ENCODE measurements at regions not wholly inside any gene's neighbourhood (a gene's known extent, or its start where the extent isn't known, plus 50 kb on each side); places are given as distances from the start of the nearest gene placed in this dataset.

GRCh38 chr22:44604455-44604854 is 97.5 kb upstream of the PRR5 start:
- no peaks in the 10 kb centered on the region for H3K4me1 ChIP-seq (ENCODE audit: control insufficient read depth, insufficient read depth, low read length)
- ChIA-PET POLR2A (no interaction called here), CTCF (no interaction called here)
- TF ChIP-seq ZNF777 (tag by site-specific recombination; IDR thresholded peaks at IDR 0.05; ENCODE audit: borderline replicate concordance), result no peak
- 0 out of 2 replicates have a peak, but pooled peaks have one; percentile 14 for TF ChIP-seq ZSCAN4 (tag by site-specific recombination; IDR thresholded peaks at IDR 0.05)
- TF ChIP-seq ZNF37A (tag by site-specific recombination; IDR thresholded peaks at IDR 0.05), result no peak
- no peak for TF ChIP-seq ZNF623 (tag by site-specific recombination; IDR thresholded peaks at IDR 0.05)
- peak; percentile 98 for TF ChIP-seq ZNF211 (tag by site-specific recombination; IDR thresholded peaks at IDR 0.05; ENCODE audit: low read depth)
- TF ChIP-seq ZNF785 (tag by site-specific recombination; IDR thresholded peaks at IDR 0.05), result peak; percentile 83; the same call in 1 of the 2 replicates
- 0 out of 2 replicates have a peak, but pooled peaks have one; percentile 6 for TF ChIP-seq ZIC2 (tag by site-specific recombination; IDR thresholded peaks at IDR 0.05)
- TF ChIP-seq ZNF585B (tag by site-specific recombination; IDR thresholded peaks at IDR 0.05), result no peak
- TF ChIP-seq ZNF148 (tag by site-specific recombination; IDR thresholded peaks at IDR 0.05; ENCODE audit: borderline replicate concordance), result peak; percentile 55; the same call in 1 of the 2 replicates
- peak; percentile 58; the same call in 1 of the 2 replicates for TF ChIP-seq ZNF311 (tag by site-specific recombination; IDR thresholded peaks at IDR 0.05; ENCODE audit: borderline replicate concordance)
- TF ChIP-seq ZNF791 (tag by site-specific recombination; IDR thresholded peaks at IDR 0.05), result no peak
- peak; percentile 58; the same call in 1 of the 2 replicates for TF ChIP-seq ZNF521 (tag by site-specific recombination; IDR thresholded peaks at IDR 0.05)
- TF ChIP-seq ZNF621 (tag by site-specific recombination; IDR thresholded peaks at IDR 0.05), result peak; percentile 34; the same call in 1 of the 2 replicates
- no peak overlapping the region for H3K4me3 ChIP-seq (ENCODE audit: low read depth, low read length)
- no peak overlapping the region for H3K27ac ChIP-seq (ENCODE audit: extremely low read depth, low read depth, low read length)
- H3K9me3 ChIP-seq (ENCODE audit: control insufficient read depth, insufficient read depth, low read depth, low read length), result no peaks in the 10 kb centered on the region
- no peaks in the 10 kb centered on the region for H3K36me3 ChIP-seq (ENCODE audit: control insufficient read depth in 2 of 2, insufficient read depth in 1 of 2, low read length in 2 of 2)

GRCh38 chr22:44603767-44604166 is 98.2 kb upstream of the PRR5 start:
- ChIA-PET POLR2A (no interaction called here), CTCF (no interaction called here)
- H3K4me3 ChIP-seq (ENCODE audit: low read depth, low read length), result no peak overlapping the region
- H3K4me1 ChIP-seq (ENCODE audit: control insufficient read depth, insufficient read depth, low read length), result no peaks in the 10 kb centered on the region
- TF ChIP-seq HOXA7 (CRISPR knock-in tag; IDR thresholded peaks at IDR 0.05; ENCODE audit: borderline replicate concordance), result no peak
- no peak for TF ChIP-seq KLF9 (tag by site-specific recombination; IDR thresholded peaks at IDR 0.05; ENCODE audit: low read depth)
- no peak for TF ChIP-seq HOXD13 (CRISPR knock-in tag; IDR thresholded peaks at IDR 0.05; ENCODE audit: borderline replicate concordance)
- no peak for TF ChIP-seq ZNF423 (tag by site-specific recombination; IDR thresholded peaks at IDR 0.05)
- TF ChIP-seq INSM2 (tag by site-specific recombination; IDR thresholded peaks at IDR 0.05), result no peak
- no peak for TF ChIP-seq ZNF580 (tag by site-specific recombination; IDR thresholded peaks at IDR 0.05)
- no peak for TF ChIP-seq ZNF701 (tag by site-specific recombination; IDR thresholded peaks at IDR 0.05)
- TF ChIP-seq ZBTB48 (tag by site-specific recombination; IDR thresholded peaks at IDR 0.05), result no peak
- TF ChIP-seq ZNF155 (tag by site-specific recombination; IDR thresholded peaks at IDR 0.05), result no peak
- no peak for TF ChIP-seq HIC1 (tag by site-specific recombination; IDR thresholded peaks at IDR 0.05)
- TF ChIP-seq ZFHX2 (tag by site-specific recombination; conservative IDR thresholded peaks at IDR 0.05), result no peak
- no peak for TF ChIP-seq ZNF26 (tag by site-specific recombination; IDR thresholded peaks at IDR 0.05)
- TF ChIP-seq ZNF214 (tag by site-specific recombination; IDR thresholded peaks at IDR 0.05; ENCODE audit: borderline replicate concordance), result no peak
- no peak for TF ChIP-seq ZNF530 (tag by site-specific recombination; IDR thresholded peaks at IDR 0.05; ENCODE audit: low read depth)
- H3K27ac ChIP-seq (ENCODE audit: extremely low read depth, low read depth, low read length), result no peak overlapping the region
- no peaks in the 10 kb centered on the region for H3K36me3 ChIP-seq (ENCODE audit: control insufficient read depth in 2 of 2, insufficient read depth in 1 of 2, low read length in 2 of 2)
- no peaks in the 10 kb centered on the region for H3K9me3 ChIP-seq (ENCODE audit: control insufficient read depth, insufficient read depth, low read depth, low read length)
